Smooth muscle cell (in vitro differentiated cells): ENCODE measurements at regions not wholly inside any gene's neighbourhood (a gene's known extent, or its start where the extent isn't known, plus 50 kb on each side); places are given as distances from the start of the nearest gene placed in this dataset.
"Not testable (repeated sequence)": the region's sequence is repeated elsewhere in the genome, so short reads cannot be mapped to it uniquely, and the experiment has no call there.

Experiments used
- DNase-seq: peaks from one replicate; lab custom pipeline; 2025; ENCODE audit not compliant: unreplicated experiment; lab: John Stamatoyannopoulos, UW
- H2AFZ ChIP-seq: fragments of 200-600 bp; sonication (generic); 2 replicates; pipeline ENCODE4 v1.6.0; 2016; ENCODE audit warnings: antibody characterized with exemption, low read depth, mild to moderate bottlenecking
- H3F3A ChIP-seq: fragments of 200-600 bp; sonication (generic); 2 replicates; pipeline ENCODE4 v1.6.0; 2017; ENCODE audit warnings: antibody characterized with exemption, low read depth
- H3K27ac ChIP-seq: fragments of 200-600 bp; sonication (generic); 2 replicates; pipeline ENCODE4 v1.5.1; 2016; ENCODE audit warnings: low read depth, mild to moderate bottlenecking
- H3K27me3 ChIP-seq: fragments of 200-600 bp; sonication (generic); 2 replicates; pipeline ENCODE4 v1.6.1; 2016; ENCODE audit warnings: low read depth, mild to moderate bottlenecking
- H3K36me3 ChIP-seq: fragments of 200-600 bp; sonication (generic); 2 replicates; pipeline ENCODE4 v1.5.1; 2016; ENCODE audit warnings: low read depth
- H3K4me1 ChIP-seq: fragments of 200-600 bp; sonication (generic); 2 replicates; pipeline ENCODE4 v1.5.1; 2016; ENCODE audit warnings: low read depth
- H3K4me2 ChIP-seq: fragments of 200-600 bp; sonication (generic); 2 replicates; pipeline ENCODE4 v1.6.0; 2016; ENCODE audit warnings: mild to moderate bottlenecking
- H3K4me3 ChIP-seq: fragments of 200-600 bp; sonication (generic); 2 replicates; pipeline ENCODE4 v1.5.1; 2016; ENCODE audit warnings: mild to moderate bottlenecking
- H3K79me2 ChIP-seq: fragments of 200-600 bp; sonication (generic); 2 replicates; pipeline ENCODE4 v1.6.0; 2016; ENCODE audit warnings: low read depth, mild to moderate bottlenecking
- H3K9ac ChIP-seq: fragments of 200-600 bp; sonication (generic); 2 replicates; pipeline ENCODE4 v1.6.0; 2016; ENCODE audit warnings: low read depth
- H3K9me3 ChIP-seq: fragments of 200-600 bp; sonication (generic); replicated peaks from 2 replicates; pipeline ENCODE4 v1.5.1; 2016; ENCODE audit warnings: low read depth
- H4K20me1 ChIP-seq: fragments of 200-600 bp; sonication (generic); 2 replicates; pipeline ENCODE4 v1.6.0; 2016; ENCODE audit warnings: low read depth
- CTCF ChIP-seq: fragments of 200-600 bp; sonication (generic); IDR thresholded peaks from 2 replicates; pipeline ENCODE4 v1.5.1; 2017; ENCODE audit warnings: borderline replicate concordance, mild to moderate bottlenecking, antibody characterized with exemption; ENCODE audit not compliant: insufficient read depth, poor library complexity, severe bottlenecking
- WGBS: methylation state at CpG from one replicate; pipeline ENCODE4 v1.1.7; 2016; ENCODE audit warnings: low lambda C conversion rate; 5-methylcytosine and 5-hydroxymethylcytosine counted together

GRCh38 chr4:55028196-55028595 is 97.2 kb downstream of the KDR start:
- Histone ChIP-seq H3K4me1 (peaks cover 28% of the 10 kb centered on the region), H4K20me1 (no peaks in the 10 kb centered on the region), H3K9ac (no peak overlapping the region), H3K4me2 (no peak overlapping the region), H3K27ac (no peak overlapping the region), H3F3A (no peaks in the 10 kb centered on the region), H3K4me3 (no peak overlapping the region), H3K79me2 (no peaks in the 10 kb centered on the region), H3K9me3 (no peaks in the 10 kb centered on the region), H3K27me3 (no peaks in the 10 kb centered on the region), H2AFZ (no peak overlapping the region), H3K36me3 (no peaks in the 10 kb centered on the region)
- 80% methylated on average over 9 of the region's 9 CpGs for WGBS
- TF ChIP-seq CTCF, result no peak
- no peak for DNase-seq

- WGBS, result 89% methylated on average over 2 of the region's 2 CpGs
- H2AFZ ChIP-seq, result no peak overlapping the region
- no peaks in the 10 kb centered on the region for H4K20me1 ChIP-seq
- DNase-seq, result no peak
- no peak overlapping the region for H3K9ac ChIP-seq
- no peaks in the 10 kb centered on the region for H3K36me3 ChIP-seq
- TF ChIP-seq CTCF, result no peak
- peaks cover 22% of the 10 kb centered on the region for H3K4me1 ChIP-seq
- H3K79me2 ChIP-seq, result no peaks in the 10 kb centered on the region
- no peak overlapping the region for H3K4me3 ChIP-seq
- no peaks in the 10 kb centered on the region for H3K27me3 ChIP-seq
- no peaks in the 10 kb centered on the region for H3K9me3 ChIP-seq
- H3F3A ChIP-seq, result no peaks in the 10 kb centered on the region
- no peak overlapping the region for H3K27ac ChIP-seq
- no peak overlapping the region for H3K4me2 ChIP-seq
These were observed 97.8 kb downstream of the KDR start for GRCh38 chr4:55027596-55027995.

GRCh38 chr4:55025456-55025855 is 99.9 kb downstream of the KDR start:
- not testable (repeated sequence) for H3K27me3 ChIP-seq, H3K27ac ChIP-seq, H3K79me2 ChIP-seq, DNase-seq, H3K36me3 ChIP-seq, H3K9me3 ChIP-seq, H3F3A ChIP-seq, H2AFZ ChIP-seq, H4K20me1 ChIP-seq, H3K9ac ChIP-seq, H3K4me2 ChIP-seq, H3K4me3 ChIP-seq
- H3K4me1 ChIP-seq, result peaks cover 20% of the 10 kb centered on the region
- 87% methylated on average over 6 of the region's 6 CpGs for WGBS

- H3K27ac ChIP-seq, result no peak overlapping the region
- 96% methylated on average over 2 of the region's 2 CpGs for WGBS
- DNase-seq, result no peak
- no peaks in the 10 kb centered on the region for H3F3A ChIP-seq
- H3K4me1 ChIP-seq, result peaks cover 16% of the 10 kb centered on the region
- H3K4me3 ChIP-seq, result no peak overlapping the region
- no peak overlapping the region for H2AFZ ChIP-seq
- H3K9me3 ChIP-seq, result no peaks in the 10 kb centered on the region
- no peaks in the 10 kb centered on the region for H3K27me3 ChIP-seq
- TF ChIP-seq CTCF, result no peak
- no peaks in the 10 kb centered on the region for H3K79me2 ChIP-seq
- no peak overlapping the region for H3K4me2 ChIP-seq
- H3K9ac ChIP-seq, result no peak overlapping the region
- H3K36me3 ChIP-seq, result no peaks in the 10 kb centered on the region
- no peaks in the 10 kb centered on the region for H4K20me1 ChIP-seq
These were observed 102.4 kb downstream of the KDR start for GRCh38 chr4:55023030-55023429.
